Epithelial cell of esophagus (primary cell): ENCODE measurements at regions not wholly inside any gene's neighbourhood (a gene's known extent, or its start where the extent isn't known, plus 50 kb on each side); places are given as distances from the start of the nearest gene placed in this dataset.
"Not testable (repeated sequence)": the region's sequence is repeated elsewhere in the genome, so short reads cannot be mapped to it uniquely, and the experiment has no call there.

Experiments used
- DNase-seq: peaks from one replicate; pipeline ENCODE4 v3.0.0; 2010; ENCODE audit warnings: low read depth
- H3K4me3 ChIP-seq: 2 replicates; pipeline ENCODE4 v1.5.1; 2011; ENCODE audit warnings: mild to moderate bottlenecking, low read length, control low read depth
- TF ChIP-seq, protein P1 (sequence below): IDR thresholded peaks from 2 replicates; pipeline ENCODE4 v1.5.1; 2011; ENCODE audit warnings: low read depth, mild to moderate bottlenecking, low read length, control low read depth, inconsistent platforms; ENCODE audit not compliant: insufficient read depth; ENCODE audit errors: missing control alignments

DNA sequence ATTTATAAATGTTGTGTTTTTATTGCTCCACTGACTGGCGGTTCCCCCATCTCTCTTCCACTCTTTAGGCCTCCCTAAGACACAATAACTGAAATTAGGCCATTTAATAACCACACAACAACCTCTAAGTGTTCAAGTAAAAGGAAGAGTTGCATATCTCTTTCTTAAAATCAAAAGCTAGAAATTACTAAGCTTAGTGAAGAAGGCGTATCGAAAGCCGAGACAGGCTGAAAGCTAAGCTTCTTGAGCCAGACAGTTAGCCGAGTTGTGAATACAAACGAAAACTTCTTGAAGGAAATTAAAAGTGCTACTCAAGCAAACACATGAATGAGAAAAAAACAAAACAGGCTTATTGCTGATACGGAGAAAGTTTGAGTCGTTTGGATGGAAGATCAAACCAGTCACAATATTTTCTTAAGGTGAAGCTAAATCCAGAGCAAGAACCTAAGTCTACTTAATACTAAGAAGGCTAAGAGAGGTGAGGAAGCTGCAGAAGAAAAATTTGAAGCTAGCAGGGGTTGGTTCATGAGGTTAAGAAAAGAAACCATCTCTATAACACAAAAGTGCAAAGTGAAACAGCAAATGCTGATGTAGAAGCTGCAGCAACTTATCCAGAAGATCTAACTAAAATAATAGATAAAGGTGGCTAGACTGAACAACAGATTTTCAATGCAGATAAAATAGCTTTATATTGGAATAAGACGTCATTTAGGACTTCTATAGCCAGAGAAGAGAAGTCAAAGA is 194.0 kb upstream of the TTC29 start:
- TF ChIP-seq, protein P1, sequence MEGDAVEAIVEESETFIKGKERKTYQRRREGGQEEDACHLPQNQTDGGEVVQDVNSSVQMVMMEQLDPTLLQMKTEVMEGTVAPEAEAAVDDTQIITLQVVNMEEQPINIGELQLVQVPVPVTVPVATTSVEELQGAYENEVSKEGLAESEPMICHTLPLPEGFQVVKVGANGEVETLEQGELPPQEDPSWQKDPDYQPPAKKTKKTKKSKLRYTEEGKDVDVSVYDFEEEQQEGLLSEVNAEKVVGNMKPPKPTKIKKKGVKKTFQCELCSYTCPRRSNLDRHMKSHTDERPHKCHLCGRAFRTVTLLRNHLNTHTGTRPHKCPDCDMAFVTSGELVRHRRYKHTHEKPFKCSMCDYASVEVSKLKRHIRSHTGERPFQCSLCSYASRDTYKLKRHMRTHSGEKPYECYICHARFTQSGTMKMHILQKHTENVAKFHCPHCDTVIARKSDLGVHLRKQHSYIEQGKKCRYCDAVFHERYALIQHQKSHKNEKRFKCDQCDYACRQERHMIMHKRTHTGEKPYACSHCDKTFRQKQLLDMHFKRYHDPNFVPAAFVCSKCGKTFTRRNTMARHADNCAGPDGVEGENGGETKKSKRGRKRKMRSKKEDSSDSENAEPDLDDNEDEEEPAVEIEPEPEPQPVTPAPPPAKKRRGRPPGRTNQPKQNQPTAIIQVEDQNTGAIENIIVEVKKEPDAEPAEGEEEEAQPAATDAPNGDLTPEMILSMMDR, result no peak
- H3K4me3 ChIP-seq, result no peak overlapping the region
- DNase-seq, result no peak

DNA sequence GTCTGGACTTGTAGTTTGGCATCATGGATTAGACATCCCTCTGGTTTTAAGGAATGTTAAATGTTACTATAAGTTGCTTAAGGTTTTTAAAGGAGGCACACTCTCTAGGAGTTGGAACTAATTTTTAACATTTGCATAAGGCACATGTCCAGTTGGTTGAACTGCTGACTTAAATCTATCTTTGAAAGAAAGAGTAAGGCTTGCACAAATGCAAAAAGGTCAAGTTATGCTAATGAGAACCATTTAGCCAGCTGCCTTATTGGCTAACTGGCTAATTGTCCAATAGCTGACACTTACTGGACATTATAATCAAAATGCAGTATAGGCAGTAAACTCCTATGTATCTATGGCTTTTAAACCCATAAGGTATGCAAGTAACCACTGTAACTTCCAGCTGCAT is 206.1 kb upstream of the TTC29 start:
- TF ChIP-seq, protein P1, result no peak
- DNase-seq, result no peak
- no peak overlapping the region for H3K4me3 ChIP-seq

DNA sequence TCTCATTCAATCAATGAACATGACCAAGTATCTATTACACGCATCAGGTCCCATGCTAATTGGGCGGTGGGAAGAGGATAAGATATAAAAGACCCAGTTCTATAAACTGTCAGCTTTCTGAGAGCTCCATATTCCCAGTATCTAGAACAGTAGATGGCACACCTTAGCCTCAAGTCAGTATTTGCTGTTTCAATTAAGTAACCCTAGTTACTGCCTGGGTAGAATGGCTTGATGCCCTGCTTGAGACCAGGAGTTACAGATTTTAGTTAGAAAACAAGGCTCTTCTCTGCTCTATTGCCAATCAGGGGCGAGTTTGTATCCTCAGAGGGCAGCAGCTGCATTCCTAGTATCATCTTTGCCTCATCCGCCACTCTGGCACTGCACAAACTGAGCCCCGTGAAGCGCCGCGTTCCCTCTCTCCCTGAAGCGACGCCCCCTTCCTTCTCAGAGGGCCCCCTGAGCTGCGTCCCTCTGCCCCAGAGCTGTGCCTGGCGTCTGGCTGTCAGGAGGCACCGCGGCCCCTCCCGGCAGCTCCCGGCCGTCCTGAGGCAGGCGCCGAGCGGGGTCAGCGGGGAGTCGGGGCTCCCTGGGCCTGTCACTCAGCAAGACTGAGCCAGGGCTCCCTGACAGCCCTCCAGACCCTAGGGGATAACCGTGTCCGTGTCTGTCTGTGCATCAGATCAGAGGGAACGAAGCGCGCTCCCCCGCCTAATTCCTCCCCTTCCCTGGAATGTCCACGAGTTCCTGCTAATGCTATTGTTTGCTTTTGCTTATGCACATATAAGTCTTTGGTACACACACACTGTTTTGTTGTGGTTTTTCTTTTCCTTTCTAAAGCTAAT is 212.4 kb upstream of the TTC29 start:
- peak; percentile 30 for DNase-seq
- peak overlapping the region; percentile 46 for H3K4me3 ChIP-seq
- TF ChIP-seq, protein P1, result no peak

DNA sequence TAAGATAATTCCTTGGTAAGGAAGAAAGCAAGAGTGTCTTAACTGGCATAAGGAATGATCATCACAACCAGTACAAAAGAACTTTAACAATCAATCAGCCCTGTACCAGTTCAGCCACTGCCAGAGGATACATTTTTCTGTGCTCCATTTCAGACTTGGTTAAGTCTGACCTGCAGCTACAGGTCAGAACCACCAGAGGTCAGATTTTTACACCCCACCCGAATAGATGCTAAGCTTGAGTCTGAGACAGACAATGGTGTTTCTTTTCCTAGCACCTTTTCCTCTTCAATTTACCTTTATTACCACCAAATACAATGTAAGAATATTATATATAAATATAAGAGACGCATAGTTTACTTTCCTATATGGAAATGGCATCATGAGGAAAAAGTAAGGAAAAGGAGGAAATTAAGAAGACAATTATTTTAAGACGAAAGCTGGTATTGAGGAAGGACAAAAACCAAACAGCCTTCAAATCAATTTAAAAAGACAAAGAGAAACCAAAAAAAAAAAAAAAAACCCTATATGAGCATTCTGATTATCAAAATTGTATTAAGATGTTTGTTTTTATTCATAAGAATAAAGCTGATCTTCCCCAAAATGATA is 215.3 kb upstream of the TTC29 start:
- DNase-seq, result peak; percentile 69
- TF ChIP-seq, protein P1, result peak; percentile 94
- H3K4me3 ChIP-seq, result no peak overlapping the region

DNA sequence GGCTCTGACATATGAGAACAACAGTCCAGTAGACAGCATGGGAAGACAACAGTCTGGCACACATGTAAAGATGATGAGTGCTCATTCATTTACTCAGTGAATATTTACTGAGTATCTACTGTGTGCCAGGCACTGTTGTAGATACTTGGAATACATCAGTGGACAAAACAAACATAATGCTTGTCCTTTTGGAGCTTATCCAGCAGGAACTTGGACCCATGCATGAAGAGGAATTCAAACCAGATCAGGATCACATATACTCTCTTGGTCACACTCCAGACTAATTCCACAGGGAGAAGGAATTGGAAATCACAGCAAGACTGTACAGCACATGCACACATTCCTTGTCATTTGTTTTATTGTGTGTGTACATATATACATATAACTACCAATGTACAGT is 217.6 kb upstream of the TTC29 start:
- DNase-seq, result no peak
- TF ChIP-seq, protein P1, result no peak
- H3K4me3 ChIP-seq, result no peak overlapping the region

DNA sequence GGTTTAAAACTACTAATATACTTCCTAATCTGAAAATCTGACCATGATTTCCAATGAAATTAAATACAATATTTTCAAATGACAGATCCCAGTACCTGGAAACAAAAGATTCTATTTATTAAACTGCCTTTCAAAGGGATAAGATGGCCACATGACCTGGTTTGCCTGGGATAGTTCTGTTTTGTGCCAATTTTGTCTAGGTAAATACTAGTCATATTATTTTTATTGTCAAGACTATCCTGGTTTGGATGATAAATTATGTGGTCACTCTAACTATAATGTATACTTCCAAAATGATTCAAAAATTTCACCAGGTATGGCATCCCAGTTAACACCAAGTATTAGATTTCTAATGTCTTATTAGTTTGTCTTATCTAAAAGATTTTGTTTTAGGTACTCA is 222.5 kb upstream of the TTC29 start:
- not testable (repeated sequence) for DNase-seq, H3K4me3 ChIP-seq

DNA sequence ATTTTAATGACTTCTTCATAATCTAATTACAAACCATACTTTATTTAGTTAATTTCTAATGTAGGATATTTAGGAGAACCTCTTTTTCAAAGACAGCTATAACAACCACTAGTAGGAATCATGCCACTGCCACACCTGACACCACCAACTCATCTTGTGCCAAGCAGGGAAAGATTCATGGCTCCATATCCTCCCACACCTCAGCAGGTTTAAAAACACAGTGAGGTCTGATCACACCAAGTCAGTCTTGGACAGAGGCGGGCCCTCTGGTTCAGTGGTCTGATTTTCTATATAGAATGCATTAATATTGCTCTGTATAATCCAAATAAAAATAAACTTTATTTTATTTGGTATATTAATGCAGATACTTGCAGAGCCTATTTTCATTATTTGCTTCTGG is 227.7 kb upstream of the TTC29 start:
- no peak overlapping the region for H3K4me3 ChIP-seq
- DNase-seq, result no peak
- TF ChIP-seq, protein P1, result no peak
